Stromal cell of bone marrow (primary cell): ENCODE measurements at regions not wholly inside any gene's neighbourhood (a gene's known extent, or its start where the extent isn't known, plus 50 kb on each side); places are given as distances from the start of the nearest gene placed in this dataset.

Experiments used
- DNase-seq: peaks from one replicate; pipeline ENCODE4 v3.0.0-alpha.2; 2012; ENCODE audit warnings: low read depth

DNA sequence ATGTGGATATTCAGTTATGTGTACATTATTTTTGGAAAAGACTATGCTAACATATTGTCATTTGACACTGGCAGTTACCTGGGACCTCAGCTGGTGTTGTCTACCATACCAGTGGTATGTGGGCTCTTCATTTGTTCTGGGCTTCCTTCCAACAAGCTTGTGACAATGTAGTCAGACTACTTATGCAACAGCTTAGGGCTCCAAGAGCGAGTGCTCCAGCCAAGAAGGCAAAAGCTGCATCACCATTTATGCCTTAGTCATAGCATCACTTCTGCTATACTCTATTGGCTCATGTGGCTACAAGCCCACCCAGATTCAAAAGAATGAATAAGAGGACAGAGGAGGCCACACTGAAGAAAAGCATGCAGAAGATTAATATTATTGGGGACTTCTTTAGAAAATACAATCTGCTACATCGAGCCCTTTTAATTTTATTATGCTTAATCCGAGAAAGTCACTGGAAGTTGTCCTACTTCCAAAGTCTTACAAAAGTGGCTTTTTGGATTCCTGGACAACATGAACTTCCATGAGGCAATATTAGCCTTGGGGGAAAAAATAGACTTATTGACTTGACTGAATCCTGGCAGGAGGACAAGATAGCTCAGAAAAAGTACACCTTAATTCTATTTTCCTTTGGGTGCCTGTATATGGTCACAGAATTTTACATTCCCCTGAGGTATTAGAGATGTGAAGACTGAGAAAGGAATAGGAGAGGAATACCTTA is 529.4 kb upstream of the HTR2A start:
- peak; percentile 79 for DNase-seq

- no peak for DNase-seq
Observed at GRCh38 chr13:47421525-47421924, 524.7 kb upstream of the HTR2A start.

- no peak for DNase-seq
Observed at GRCh38 chr13:47420568-47420967, 523.7 kb upstream of the HTR2A start.

GRCh38 chr13:47420020-47420419 is 523.2 kb upstream of the HTR2A start:
- DNase-seq, result no peak

- DNase-seq, result no peak
Observed at GRCh38 chr13:47418206-47418920, 521.5 kb upstream of the HTR2A start.

DNA sequence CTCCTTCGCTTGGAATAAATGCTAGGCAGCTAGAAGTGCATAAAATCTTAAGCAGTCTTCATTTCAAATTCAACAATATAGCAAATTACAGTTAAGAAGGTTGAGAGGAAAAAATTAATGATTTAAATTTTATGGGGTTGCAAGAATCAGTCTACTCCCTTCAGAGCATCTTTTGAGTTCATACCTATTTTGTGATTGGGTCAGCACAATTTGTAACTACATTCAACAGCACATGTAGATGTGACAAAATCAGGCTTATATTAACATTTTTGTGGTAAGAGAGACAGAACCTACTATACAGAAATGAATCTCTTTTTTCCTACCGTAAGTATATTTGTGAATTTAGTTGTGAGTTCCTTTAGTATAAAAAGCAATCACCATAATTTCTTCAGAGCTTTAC is 520.6 kb upstream of the HTR2A start:
- no peak for DNase-seq

DNA sequence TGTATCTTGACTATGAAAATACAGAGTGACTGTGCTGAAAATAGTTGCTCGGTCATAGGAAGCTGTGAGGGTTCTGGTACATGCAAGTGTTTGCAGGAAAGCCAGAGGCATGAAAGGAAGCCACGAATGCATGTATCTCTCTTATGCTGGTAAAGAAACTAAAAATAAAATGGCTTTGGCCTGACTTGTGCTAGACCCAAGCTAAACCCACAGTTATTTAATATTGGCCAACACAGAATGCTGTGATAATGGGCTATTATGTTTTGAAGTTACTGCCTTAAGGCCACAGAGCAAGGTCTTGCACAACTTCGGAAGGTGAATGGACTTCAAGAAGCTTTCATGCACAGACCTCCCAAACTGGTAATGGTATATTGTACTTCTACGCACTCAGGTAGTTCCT is 518.2 kb upstream of the HTR2A start:
- DNase-seq, result no peak

DNA sequence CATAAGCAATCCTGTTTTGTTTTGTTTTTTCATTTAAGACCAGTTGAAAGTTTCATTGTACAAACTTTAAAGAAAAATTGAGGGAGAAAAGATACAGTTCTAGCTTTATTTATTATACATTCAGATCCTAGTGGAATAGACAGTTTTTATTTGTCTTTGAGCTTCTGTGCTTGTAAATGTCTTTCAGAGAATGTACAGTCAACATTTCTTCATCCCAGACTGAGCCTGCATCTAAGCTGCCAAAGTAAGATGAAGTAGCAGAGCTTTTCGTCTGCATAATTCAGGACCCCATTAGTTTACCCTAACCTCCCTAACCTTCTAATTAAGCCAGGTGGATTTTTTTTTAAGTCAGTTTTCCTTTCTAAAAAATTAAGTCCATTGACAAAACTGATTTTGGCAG is 516.7 kb upstream of the HTR2A start:
- no peak for DNase-seq

- no peak for DNase-seq
Observed at GRCh38 chr13:47413112-47413511, 516.3 kb upstream of the HTR2A start.

- DNase-seq, result no peak
Observed at GRCh38 chr13:47409778-47410177, 512.9 kb upstream of the HTR2A start.

DNA sequence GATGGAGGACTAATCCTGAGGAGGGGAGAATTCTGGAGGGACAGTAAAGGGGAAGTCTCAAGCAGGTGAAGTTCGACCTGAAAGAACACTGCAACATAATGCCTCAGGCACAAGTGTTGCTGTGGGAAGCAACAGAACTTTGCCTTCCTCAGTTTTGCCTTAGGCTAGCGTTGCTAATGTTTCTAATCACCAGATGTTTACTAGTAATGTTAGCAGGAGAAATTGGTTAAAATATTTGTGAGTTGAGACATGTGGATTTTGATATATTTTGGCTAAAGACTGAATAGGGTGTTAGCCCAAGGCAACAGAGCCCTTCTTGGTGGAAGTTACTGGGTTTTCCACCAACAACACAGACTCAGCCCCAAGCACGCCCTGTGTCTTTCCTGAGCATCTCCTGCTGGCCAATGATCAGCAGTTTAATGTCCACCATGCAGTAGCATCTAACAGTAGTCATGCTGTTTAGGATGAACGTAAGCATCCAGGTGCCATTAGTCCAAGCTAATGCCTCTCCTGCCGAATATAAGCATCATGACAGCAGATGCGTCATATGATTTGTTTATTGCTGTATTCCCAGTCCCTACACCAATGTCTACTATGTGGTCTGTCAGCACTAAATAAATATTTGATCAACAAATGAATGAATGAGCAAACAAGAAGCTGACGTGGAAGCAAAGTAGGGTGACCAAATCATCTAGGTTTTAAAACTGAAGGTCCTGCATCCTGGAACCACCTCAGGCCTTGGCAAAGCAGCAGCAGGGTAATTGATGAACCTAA is 511.9 kb upstream of the HTR2A start:
- no peak for DNase-seq

GRCh38 chr13:47407808-47408207 is 511.0 kb upstream of the HTR2A start:
- DNase-seq, result no peak

- DNase-seq, result no peak
Observed at GRCh38 chr13:47399599-47399998, 502.7 kb upstream of the HTR2A start.

- no peak for DNase-seq
Observed at GRCh38 chr13:47397739-47398138, 500.9 kb upstream of the HTR2A start.

DNA sequence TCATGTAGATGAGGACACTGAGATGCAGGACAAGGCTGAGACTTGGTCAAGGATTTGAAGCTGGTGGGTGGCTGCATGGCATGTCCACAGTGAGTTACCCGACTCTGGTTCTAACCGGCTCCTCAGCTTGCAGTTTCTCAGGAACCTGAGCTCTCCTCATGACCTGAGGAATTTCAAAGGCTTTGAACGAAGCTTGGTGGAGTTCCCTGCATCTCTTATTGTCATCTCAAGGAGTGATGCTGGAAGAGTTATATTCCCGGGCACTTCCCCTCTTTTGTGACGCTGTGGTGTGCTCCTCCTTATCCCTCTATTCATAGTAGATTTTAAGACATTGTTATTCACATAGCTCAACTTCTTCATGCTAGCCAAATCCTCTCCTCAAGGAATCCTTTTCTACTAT is 500.1 kb upstream of the HTR2A start:
- DNase-seq, result no peak

DNA sequence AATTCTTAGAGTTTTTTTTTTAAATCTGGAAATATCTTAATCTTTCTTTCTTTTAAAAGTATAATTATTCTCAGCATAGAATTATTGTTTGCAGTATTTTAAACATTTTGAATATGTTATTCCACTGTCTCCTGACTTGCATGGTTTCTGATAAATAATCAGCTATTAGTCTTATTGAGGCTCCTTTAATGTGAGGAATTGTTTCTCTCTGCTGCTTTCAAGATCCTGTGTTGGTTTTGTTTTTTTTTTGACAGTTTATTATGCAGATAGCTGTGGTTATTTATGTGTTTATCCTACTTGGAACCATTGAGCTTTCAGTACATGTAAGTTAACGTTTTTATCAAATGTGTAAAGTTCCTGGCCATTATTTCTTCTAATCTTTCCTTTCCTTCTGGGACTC is 477.9 kb upstream of the HTR2A start:
- no peak for DNase-seq

GRCh38 chr13:47372751-47373150 is 475.9 kb upstream of the HTR2A start:
- DNase-seq, result no peak

- no peak for DNase-seq
Observed at GRCh38 chr13:47351798-47352197, 454.9 kb upstream of the HTR2A start.

GRCh38 chr13:47350334-47351124 is 453.7 kb upstream of the HTR2A start:
- DNase-seq, result no peak

- no peak for DNase-seq
Observed at GRCh38 chr13:47349211-47349610, 452.4 kb upstream of the HTR2A start.

GRCh38 chr13:47337781-47338507 is 441.1 kb upstream of the HTR2A start:
- DNase-seq, result peak; percentile 56

- DNase-seq, result peak; percentile 87
Observed at GRCh38 chr13:47334173-47334572, 437.3 kb upstream of the HTR2A start.
